Prostate gland (tissue), 2 donors: ENCODE measurements at regions not wholly inside any gene's neighbourhood (a gene's known extent, or its start where the extent isn't known, plus 50 kb on each side); places are given as distances from the start of the nearest gene placed in this dataset.

Experiments used
- CTCF ChIP-seq, 4 experiments: fragments of 200-600 bp in 2 of 4; fragments of 450-650 bp in 2 of 4; sonication (generic) in 2 of 4; IDR thresholded peaks; 1 replicate in 3 of 4; 2 replicates in 1 of 4; pipeline ENCODE4 v1.5.1; 2016 to 2019; ENCODE audit warnings: antibody characterized with exemption in 4 of 4, mild to moderate bottlenecking in 2 of 4, moderate library complexity in 2 of 4
- POLR2A ChIP-seq: fragments of 450-650 bp; IDR thresholded peaks from one replicate; pipeline ENCODE4 v1.6.1; 2016; ENCODE audit warnings: antibody characterized with exemption, mild to moderate bottlenecking
- POLR2AphosphoS5 ChIP-seq: sonication (generic); formaldehyde crosslinking; IDR thresholded peaks from one replicate; pipeline ENCODE4 v1.6.1; 2017; ENCODE audit warnings: antibody characterized with exemption

DNA sequence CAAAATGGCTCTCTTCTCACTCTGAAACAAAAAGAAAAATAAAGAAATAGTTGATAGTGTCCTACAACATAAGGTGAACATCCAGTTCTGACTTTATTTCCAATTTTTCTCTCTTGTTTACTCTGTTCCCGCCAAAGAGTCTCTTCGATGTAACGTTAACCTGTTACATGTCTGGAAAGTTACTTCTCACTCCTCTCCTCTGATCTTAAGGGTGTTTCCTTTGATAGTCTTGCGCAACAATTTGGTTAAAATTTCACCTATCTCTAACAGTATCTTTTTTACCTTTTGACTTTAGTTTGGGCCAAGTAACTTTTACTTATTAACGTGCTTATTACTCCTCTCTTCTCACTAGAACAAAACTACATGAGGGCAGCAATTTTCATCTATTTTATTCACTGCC is 1450.2 kb downstream of the BRINP3 start:
- no peak for TF ChIP-seq CTCF (IDR thresholded peaks at IDR 0.05)
- no peak for TF ChIP-seq POLR2AphosphoS5
- no peak for TF ChIP-seq POLR2A
